ENCODE measurements at regions not wholly inside any gene's neighbourhood (a gene's known extent, or its start where the extent isn't known, plus 50 kb on each side); places are given as distances from the start of the nearest gene placed in this dataset.

DNA sequence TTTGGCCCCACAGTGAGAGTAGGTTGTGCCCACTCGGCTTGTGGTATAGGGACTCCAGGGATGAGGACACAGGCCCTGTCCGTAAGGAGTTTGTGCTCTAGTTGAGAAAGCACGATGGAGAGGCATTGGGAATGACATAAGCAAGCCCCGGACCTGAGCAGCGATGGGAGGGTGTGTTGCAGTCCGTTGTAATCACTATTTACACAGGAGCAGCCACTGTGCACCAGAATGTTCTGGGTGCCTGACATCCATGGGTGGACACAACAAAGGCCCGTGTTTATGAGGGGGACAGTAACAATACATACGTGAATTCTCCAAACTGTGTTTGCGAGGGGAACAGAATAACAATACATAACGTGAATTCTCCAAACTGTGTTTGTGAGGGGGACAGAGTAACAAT lies 86.8 kb downstream of the NPIPB11 start:
- H3K27me3 ChIP-seq (ENCODE audit: control insufficient read depth, insufficient read depth, low read length) = no peaks in the 10 kb centered on the region
- 92% methylated on average over 2 of the region's 10 CpGs; no CpG with 5 or more reads in 1 of the 2 experiments for WGBS, 2 experiments (ENCODE audit: extremely low coverage in 2 of 2, insufficient read length in 1 of 2)
- ChIA-PET CTCF (no interaction called here), POLR2A (ENCODE audit: unreplicated experiment) (no interaction called here)
- H3K18ac ChIP-seq (ENCODE audit: low read depth, low read length) = peak overlapping the region; percentile 94
- no peaks in the 10 kb centered on the region for H3K9me3 ChIP-seq (ENCODE audit: control insufficient read depth, insufficient read depth, low read length)
- ATAC-seq (ENCODE audit: low read depth) (no peak), DNase-seq (no peak)
- H3K14ac ChIP-seq (replicated peaks; ENCODE audit: low read depth, low read length) = peak overlapping the region; percentile 73
- peaks cover 0 to 12% of the 10 kb centered on the region in 2 experiments; a peak in 2 of 4 replicates for H3K79me1 ChIP-seq (ENCODE audit: low read depth in 1 of 2, low read length in 2 of 2)
- H2BK5ac ChIP-seq (ENCODE audit: low read depth, low read length, poor library complexity, severe bottlenecking) = no peak overlapping the region
- H3K9ac ChIP-seq (ENCODE audit: low read depth, low read length) = no peak overlapping the region
- peak overlapping the region; percentile 17 for H2BK15ac ChIP-seq (ENCODE audit: low read depth, low read length)
- dilution Hi-C loops (cut with HindIII; ENCODE audit: low sequenced_read_pairs, unreplicated experiment) = no loop called here
- H4K5ac ChIP-seq (ENCODE audit: low read depth, low read length) = peak overlapping the region; percentile 93; the same call in 1 of the 2 replicates
- peak overlapping the region; percentile 90 for H4K91ac ChIP-seq (ENCODE audit: insufficient read depth, low read depth, low read length)
- intact Hi-C loops (cut with micrococcal nuclease) = no loop called here
- no TSS peak for BruUV-seq (replicated peaks)
- H3K4me2 ChIP-seq (ENCODE audit: low read depth, low read length) = no peak overlapping the region
- peaks cover 1% of the 10 kb centered on the region; the same call in 1 of the 2 replicates for H3K36me3 ChIP-seq (ENCODE audit: control insufficient read depth, insufficient read depth, low read length)
- peak overlapping the region; percentile 89; the same call in 1 of the 2 replicates for H2BK20ac ChIP-seq (ENCODE audit: low read depth, low read length)
- H4K20me1 ChIP-seq (ENCODE audit: insufficient read depth, low read length) = no peaks in the 10 kb centered on the region
- H2AK9ac ChIP-seq (replicated peaks; ENCODE audit: low read depth, low read length, poor library complexity) = no peak overlapping the region
- H3K4ac ChIP-seq (ENCODE audit: low read depth, low read length) = peak overlapping the region; percentile 69
- H3K56ac ChIP-seq (ENCODE audit: extremely low read depth, insufficient read depth, low read length) = no peak overlapping the region
- peak overlapping the region; percentile 57 to 81; a peak in 2 of 4 replicates for H4K8ac ChIP-seq (ENCODE audit: low read depth in 2 of 2, low read length in 2 of 2)
- TF ChIP-seq BHLHE40 (IDR thresholded peaks at IDR 0.05; ENCODE audit: low read depth, low read length) (no peak), FOS (IDR thresholded peaks at IDR 0.05; ENCODE audit: low read depth, low read length) (no peak)
- H3K27ac ChIP-seq (ENCODE audit: insufficient read depth, low read length) = peak overlapping the region; percentile 83
- peaks cover 10% of the 10 kb centered on the region for H3K9me1 ChIP-seq (ENCODE audit: insufficient read depth, low read length)
- no peak overlapping the region for H2AFZ ChIP-seq (replicated peaks; ENCODE audit: low read length, poor library complexity)
- in situ Hi-C loops (cut with MboI; ENCODE audit: low sequenced_read_pairs) = no loop called here
- peak overlapping the region; percentile 91 for H2BK120ac ChIP-seq (ENCODE audit: low read depth, low read length)
- H3K4me3 ChIP-seq (ENCODE audit: insufficient read depth, low read depth, low read length) = no peak overlapping the region
- H2AK5ac ChIP-seq (ENCODE audit: low read depth, low read length) = peak overlapping the region; percentile 92
- H3K4me1 ChIP-seq (ENCODE audit: control insufficient read depth, insufficient read depth, low read length) = peaks cover 17% of the 10 kb centered on the region; the same call in 1 of the 2 replicates
- no peak overlapping the region for H3K23ac ChIP-seq (ENCODE audit: low read depth, low read length)

Data from IMR-90 (cell line).